ENCODE measurements at regions not wholly inside any gene's neighbourhood (a gene's known extent, or its start where the extent isn't known, plus 50 kb on each side); places are given as distances from the start of the nearest gene placed in this dataset.
"Not testable (repeated sequence)": the region's sequence is repeated elsewhere in the genome, so short reads cannot be mapped to it uniquely, and the experiment has no call there.

DNA sequence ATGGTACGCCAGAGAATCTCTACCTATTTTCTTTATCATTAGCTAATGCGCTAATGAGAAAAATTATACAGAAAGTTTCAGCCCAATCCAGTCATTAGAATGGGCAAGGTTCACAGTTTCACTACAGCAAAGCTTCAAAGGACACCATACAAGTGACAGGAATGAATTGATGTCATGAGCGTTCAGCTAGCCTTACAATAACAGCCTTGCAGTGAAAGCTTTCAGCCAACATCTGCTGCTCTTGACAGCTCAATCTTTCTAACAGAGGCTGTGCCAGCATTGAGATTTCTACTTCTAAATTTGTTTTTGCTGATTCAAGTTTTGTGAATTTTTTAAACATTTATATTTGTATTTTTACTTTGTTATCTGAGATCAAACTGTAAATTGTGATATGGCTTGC, 302.4 kb upstream of the FAM174A start:
- no peak for DNase-seq

DNA sequence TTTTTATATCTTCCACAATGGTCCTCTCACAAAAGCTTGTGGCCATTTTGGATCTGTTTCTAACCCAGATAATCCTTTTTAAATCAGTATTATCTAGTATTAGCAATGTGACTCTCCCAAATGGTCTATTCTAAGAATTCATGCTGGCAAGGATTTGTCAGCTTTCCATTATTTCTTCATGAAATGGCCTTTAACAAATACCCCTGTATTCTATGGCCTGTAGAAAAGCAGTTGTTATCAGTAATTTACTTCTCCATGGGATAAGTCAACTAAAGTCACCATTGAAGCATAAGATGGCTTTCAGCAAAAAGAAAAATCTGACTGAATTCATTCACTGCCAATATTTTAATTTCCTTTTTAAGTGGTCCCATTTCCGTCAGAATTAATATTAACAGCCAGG, 346.4 kb upstream of the FAM174A start:
- DNase-seq, result no peak

- no peak for DNase-seq
Measured at GRCh38 chr5:100188339-100188738, 346.8 kb upstream of the FAM174A start.

GRCh38 chr5:100186181-100186580, 349.0 kb upstream of the FAM174A start:
- DNase-seq, result no peak

- DNase-seq, result no peak
Measured at GRCh38 chr5:100182402-100182801, 352.8 kb upstream of the FAM174A start.

DNA sequence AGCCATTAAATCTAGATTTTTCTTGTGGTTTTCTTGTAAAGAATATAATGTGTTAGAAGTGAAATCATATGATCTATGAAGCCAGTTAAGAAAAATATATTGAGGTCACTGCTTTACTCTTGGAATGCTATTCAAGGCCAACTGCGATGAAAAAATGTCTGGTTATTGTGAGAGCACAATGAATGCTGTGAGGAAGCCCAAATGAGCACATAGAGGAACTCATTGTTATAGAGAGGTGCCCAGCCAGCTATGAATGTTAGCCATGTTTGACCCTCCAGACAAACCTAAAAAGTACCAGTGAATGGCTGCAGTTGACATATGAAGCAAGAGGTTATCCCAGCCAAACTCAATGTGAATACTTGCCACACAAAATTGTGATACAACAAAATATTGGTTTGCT, 359.8 kb upstream of the FAM174A start:
- DNase-seq, result no peak

DNA sequence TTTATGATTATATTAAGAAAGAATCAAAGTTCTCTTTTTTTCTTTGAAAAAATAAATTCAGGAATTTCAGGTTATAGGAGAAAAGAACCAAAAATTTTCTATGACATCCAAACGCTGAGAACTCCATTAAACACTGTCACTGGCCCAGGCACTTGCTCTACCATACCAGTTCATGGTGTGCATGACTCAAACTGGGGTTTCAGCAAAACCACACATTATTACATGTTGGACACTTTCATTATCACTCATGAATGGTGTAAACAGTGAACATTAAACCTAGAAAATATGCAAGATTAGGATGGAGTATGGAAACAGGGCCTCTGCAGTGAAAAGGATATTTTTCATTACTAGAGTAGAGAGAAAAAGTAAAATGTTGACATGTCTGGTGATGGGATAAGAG, 369.9 kb upstream of the FAM174A start:
- no peak for DNase-seq

DNA sequence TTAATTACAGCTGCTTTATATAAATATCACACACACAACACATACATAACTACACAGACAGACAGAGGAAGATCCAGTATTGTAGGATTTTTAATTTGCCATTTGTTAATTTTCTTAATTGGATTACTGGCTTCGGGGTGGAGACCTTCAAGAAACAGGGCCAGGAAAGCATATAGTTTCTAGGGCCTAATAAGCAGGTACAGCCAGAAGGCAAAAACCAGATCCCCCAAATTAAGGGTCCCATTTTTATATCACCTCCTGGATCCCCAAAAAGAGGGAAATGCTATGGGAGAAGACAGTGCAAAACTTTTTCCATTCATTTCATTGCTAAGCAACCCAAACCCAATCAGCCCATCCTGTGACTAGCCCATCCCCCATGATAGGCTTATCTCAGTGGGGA, 373.3 kb upstream of the FAM174A start:
- DNase-seq, result no peak

- no peak for DNase-seq
Measured at GRCh38 chr5:100157066-100157465, 378.1 kb upstream of the FAM174A start.

DNA sequence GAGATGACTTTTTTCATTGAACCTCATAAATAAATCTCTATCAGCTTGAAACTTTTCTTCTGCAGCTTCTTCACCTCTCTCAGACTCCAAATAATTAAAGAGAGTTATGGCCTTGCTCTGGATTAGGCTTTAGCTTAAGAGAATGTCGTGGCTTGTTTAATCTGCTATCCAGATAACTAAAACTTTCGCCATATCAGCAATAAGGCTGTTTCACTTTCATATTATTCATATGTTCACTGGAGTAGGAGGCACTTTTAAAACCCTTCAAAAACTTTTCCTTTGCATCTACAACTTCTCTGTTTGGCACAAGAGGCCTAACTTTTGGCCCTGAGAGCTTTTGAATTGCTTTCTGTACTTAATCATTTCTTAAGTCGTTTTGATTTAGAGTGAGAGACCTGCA, 386.9 kb upstream of the FAM174A start:
- DNase-seq, result no peak

- no peak for DNase-seq
Measured at GRCh38 chr5:100142607-100143006, 392.6 kb upstream of the FAM174A start.

GRCh38 chr5:100131161-100131560, 404.0 kb upstream of the FAM174A start:
- no peak for DNase-seq

DNA sequence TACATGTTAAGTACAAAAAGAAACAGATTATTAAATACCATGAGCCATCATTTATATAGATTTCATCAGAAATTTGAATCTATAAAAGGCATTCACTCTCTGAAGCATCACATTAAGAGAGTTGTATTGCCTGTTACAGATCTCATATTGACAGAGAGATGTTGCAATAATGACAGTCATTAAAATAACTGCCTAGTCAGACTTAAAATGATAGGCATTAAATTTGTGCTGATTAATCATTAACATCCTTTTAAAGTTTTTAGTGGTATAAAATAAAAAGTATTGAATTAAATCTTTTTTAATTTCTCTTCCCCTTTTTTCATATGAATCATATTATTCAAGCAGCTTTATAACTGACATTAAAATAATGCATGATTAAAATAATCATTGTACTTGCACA, 404.9 kb upstream of the FAM174A start:
- no peak for DNase-seq

GRCh38 chr5:100119903-100120302, 415.3 kb upstream of the FAM174A start:
- no peak for DNase-seq

- no peak for DNase-seq
Measured at GRCh38 chr5:100110497-100110896, 424.7 kb upstream of the FAM174A start.

GRCh38 chr5:100108883-100109282, 426.3 kb upstream of the FAM174A start:
- DNase-seq, result no peak

DNA sequence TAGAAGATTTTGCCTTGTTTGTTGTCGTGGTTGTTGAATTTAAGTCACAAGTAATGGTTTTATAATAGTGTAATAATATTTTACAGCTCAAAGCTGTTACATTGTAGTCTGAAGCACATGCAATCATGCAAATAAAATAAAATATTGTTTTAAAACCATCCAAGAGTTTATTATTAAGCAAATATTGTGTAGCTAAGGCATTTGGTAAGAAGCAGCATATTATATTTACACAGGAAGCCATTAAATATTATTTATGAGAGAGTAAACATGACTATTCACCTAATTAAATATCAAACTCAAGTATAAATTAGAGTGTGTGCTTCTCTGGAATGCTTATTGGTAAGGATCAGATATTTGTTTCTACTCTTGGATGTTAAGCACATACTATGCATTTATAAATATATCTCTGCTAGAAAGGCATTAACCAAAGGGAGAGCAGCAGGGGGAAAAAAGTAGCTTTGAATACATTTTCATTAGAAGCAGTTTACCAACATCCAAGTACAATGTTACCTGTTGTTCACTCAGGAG, 431.5 kb upstream of the FAM174A start:
- not testable (repeated sequence) for DNase-seq

GRCh38 chr5:100101466-100101865, 433.7 kb upstream of the FAM174A start:
- not testable (repeated sequence) for DNase-seq

DNA sequence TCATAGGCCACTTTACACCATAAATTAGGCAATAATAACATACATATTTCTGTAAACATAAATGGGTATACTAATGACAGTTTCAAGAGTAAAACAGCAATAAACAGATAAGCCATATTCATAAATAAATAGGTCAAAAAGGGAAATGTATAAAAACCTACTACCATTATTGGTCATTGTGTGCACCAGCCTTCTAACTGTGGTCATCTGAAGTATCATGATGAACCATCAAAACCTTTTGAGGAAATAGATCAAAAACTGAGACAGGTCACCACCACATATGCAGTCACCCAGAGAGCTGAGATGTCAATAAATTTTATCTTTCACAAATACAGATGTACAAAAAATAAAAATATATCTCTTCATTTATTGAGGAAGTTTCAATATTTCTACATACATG, 438.8 kb upstream of the FAM174A start:
- not testable (repeated sequence) for DNase-seq

- not testable (repeated sequence) for DNase-seq
Measured at GRCh38 chr5:100080703-100081102, 454.5 kb upstream of the FAM174A start.

- not testable (repeated sequence) for DNase-seq
Measured at GRCh38 chr5:100079163-100079562, 456.0 kb upstream of the FAM174A start.

- DNase-seq, result not testable (repeated sequence)
Measured at GRCh38 chr5:100066020-100066419, 469.2 kb upstream of the FAM174A start.

- no peak for DNase-seq
Measured at GRCh38 chr5:100043475-100043874, 491.7 kb upstream of the FAM174A start.

DNA sequence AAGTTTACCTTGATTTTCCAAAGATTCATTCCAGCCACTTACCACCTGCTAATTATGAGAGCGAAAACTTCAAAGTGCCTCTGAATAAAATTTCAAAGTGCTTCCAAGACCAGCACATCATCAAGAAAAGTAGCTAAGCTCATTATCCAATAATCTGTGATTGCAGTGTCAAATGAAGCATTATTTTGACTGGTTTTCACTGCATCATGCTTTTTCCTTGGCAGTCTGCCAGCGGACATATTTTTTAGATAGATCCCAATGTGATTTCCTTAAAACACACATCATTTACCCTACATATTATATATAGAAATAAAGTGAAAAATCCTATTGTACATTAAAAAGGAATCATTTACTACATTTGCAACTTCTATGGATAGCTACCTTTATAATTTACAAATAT, 508.6 kb upstream of the FAM174A start:
- peak; percentile 80 to 82 for DNase-seq

- peak; percentile 20 to 23 for DNase-seq
Measured at GRCh38 chr5:100023536-100023935, 511.6 kb upstream of the FAM174A start.
